Glomerular visceral epithelial cell (primary cell): ENCODE measurements at regions not wholly inside any gene's neighbourhood (a gene's known extent, or its start where the extent isn't known, plus 50 kb on each side); places are given as distances from the start of the nearest gene placed in this dataset.
"Not testable (repeated sequence)": the region's sequence is repeated elsewhere in the genome, so short reads cannot be mapped to it uniquely, and the experiment has no call there.

Experiments used
- DNase-seq: peaks from one replicate; pipeline ENCODE4 v3.0.0-alpha.2; 2016; ENCODE audit errors: extremely low spot score

DNA sequence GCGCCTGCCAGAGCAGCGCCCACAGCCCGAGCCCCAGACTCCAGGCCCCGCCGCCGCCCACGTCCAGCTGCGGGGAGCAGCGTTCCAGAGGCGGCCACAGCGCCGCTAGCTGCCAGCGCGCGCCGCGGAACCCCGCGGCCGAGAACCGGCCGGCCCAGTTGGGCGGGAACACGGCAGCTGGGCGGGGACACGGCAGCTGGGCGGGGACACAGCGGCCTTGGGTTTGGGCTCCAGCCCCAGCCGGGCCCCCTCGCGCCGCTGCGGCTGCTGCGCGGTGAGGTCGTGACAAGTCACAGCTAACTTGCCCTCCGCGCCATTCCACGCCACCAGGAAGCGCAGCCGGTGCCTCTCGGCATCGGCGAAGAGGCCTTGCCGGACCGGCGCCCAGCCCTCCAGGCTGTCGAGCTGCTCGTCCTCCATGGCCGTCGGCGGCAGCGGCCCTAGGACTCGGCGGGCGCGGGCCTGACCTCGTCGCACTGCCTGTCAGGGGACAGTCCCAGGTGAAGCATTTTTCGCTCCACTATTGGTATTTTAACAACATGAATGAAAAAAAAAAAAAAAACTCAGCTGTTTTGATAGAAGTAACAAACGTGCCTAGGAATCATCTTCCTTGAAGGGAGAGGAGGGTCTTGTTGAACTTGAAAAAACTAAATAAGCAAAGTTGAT, 56.6 kb upstream of the GOLGA8N start:
- DNase-seq = peak; percentile 11

DNA sequence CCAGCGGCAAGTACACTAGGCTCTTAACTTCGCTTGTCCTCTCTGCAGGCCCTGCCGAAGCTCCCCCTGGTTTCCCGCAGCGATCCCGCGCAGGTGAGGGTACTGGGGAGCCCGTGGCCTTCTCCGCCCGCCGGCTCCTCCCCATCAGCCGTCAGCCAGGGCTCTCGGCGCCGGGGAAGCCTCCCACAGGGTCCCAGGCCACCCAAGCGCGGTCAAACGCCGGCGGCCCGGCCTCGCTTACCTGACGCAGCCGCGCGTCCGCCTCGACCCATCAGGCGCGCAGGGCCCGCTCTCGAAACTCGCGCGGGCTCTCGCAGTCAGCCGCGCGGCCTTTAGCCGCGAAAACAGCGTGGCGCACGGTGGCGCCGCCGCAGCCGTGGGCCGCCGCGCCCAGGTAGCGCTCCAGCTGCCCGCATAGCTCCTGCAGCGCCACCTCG, 57.2 kb upstream of the GOLGA8N start:
- DNase-seq = not testable (repeated sequence)

DNA sequence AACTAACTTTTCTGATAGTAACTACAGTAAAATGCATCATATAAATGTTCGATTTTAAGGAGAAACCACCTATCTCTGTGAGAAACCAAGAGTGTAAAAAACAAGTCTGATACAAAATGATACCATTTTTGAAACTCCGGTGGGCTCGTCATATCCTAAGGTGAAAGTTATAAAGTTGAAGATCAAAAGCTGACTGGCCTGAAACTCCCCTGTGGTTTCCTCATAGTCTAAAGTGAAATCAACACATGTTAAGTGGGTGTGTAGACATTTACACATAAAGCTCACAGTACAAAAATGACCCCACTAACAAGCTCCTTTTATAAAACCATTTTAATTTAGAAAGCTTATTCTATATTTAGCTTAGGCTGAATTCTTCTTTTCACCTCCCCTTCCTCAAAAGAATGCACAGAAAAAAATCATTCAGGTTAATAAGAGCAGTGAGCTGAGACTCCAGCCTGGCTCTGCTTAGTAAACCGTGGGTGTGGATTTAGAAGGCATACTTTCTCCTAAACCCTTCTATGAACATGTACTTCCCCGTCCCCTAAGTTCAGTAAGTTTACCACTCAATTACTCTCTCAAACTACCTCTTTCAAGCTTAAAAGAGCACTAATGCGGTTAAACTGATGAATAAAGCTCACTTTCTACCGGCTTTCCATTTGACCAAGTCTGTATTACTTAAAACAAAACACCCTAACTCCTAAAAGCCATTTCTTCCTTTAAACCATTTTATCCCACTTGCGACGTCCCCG, 57.9 kb upstream of the GOLGA8N start:
- not testable (repeated sequence) for DNase-seq

DNA sequence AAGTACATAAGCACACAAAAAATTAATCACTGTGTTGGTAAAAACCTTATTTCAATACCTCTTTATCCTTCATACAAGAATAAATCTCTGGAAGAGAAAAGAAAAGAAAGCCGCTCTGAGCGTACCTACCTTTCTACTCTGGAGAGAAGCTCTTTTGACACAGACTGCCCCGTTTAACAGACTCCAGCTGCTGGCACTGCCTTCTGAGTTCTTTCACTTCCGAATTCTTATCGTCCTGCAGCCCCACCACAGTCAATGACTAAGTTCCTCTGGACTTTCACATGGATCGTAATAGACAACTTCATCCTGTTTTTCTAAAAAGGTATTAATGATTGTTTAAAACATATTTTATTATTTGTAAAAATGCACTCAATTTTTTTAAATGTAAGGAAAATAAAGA, 67.5 kb upstream of the GOLGA8O start:
- DNase-seq = not testable (repeated sequence)

DNA sequence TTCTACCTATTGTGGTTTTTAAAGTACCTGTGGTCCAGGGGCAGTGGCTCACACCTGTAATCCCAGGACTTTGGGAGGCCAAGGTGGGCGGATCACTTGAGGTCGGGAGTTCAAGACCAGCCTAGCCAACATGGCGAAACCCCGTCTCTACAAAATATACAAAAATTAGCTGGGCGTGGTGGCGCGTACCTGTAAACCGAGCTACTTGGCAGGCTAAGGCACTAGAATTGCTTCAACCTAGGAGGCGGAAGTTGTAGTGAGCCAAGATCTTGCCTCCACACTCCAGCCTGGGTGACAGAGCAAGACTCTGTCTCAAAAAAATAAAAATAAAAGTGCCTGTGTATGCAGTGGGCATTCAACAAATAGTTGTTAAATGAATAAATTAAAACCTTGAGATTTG, 67.0 kb upstream of the GOLGA8O start:
- DNase-seq = not testable (repeated sequence)

DNA sequence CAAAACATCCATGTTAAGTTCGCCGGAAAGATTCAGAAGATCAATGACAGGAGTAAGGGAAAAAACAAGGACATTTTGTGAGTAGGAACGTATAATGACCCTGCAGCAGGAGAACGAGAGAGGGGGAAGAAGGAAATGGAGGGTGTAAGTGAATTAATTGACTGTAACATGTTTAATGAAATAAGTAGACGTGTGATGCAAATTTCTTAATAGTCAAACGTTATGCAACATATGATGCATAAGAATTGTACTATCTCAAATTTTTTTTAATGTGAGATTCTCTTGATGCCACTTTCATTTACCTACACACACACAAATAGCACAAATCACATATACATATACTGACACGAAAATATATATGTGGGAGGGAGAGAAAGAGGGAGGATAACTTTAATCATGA, 63.5 kb upstream of the GOLGA8O start:
- DNase-seq = not testable (repeated sequence)

DNA sequence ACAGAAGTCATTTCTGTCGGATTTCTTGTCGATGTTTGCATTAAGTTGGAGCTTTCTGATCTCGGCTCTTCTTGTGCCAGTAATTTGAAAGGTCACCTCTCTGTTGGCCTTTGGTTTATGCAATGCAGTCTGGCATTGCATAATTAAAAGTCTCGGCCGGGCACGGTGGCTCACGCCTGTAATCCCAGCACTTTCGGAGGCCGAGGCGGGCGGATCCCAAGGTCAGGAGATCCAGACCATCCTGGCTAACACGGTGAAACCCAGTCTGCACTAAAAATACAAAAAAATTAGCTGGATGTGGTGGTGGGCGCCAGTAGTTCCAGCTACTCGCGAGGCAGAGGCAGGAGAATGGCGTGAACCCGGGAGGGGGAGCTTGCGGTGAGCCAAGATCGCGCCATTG, 62.6 kb upstream of the GOLGA8O start:
- not testable (repeated sequence) for DNase-seq

DNA sequence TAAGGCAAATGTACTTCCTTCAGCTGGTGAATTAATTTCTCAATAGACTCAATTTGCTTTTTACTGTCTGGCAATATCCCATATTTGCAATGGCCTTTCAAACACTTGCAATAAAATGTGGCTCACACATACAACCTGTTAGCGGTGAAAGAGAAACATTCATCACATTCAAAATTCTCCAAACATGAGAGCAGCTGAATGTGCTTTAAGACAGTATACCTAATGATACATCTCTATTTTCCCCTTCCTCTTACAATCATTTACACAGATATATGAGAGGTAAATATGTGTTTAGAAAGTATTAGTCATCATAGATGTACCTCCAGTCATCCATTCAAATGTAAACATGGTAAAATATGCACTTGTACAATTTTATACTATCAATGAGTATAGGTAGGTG, 61.5 kb upstream of the GOLGA8O start:
- not testable (repeated sequence) for DNase-seq

DNA sequence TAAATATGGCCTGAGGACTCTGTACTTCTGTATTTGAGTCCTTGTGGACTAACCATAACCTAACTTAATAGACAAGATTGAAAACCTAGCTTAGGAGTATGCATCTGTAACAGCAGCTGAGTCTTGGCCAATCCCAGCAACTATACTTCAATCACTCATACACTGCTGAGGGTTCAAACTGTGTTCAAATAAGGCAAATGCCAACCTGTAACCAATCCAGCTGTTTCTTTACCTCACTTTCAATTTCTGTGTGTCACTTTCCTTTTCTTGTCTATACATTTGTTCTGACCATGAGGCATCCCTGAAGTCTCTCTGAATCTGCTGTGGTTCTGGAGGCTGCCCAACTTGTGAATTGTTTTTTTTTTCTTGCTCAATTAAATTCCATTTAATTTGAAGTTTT, 57.9 kb upstream of the GOLGA8O start:
- DNase-seq = not testable (repeated sequence)

DNA sequence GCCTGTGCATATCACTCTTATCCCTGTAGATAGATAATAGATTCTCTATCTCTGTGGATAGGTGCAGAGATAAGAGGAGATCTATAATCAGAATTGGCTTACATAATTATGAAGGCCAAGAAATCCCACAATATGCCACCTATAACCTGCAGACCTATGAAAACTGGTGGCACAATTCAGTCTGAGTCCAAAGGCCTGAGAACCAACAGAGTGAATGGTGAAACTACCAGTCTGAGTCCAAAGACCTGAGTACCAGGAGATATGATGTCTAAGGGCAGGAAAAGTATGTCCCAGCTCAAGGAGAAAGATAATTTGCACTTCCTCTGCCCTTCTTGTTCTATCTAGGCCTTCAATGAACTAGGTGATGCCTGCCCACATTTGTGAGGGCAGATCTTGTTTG, 54.6 kb upstream of the GOLGA8O start:
- DNase-seq = not testable (repeated sequence)

DNA sequence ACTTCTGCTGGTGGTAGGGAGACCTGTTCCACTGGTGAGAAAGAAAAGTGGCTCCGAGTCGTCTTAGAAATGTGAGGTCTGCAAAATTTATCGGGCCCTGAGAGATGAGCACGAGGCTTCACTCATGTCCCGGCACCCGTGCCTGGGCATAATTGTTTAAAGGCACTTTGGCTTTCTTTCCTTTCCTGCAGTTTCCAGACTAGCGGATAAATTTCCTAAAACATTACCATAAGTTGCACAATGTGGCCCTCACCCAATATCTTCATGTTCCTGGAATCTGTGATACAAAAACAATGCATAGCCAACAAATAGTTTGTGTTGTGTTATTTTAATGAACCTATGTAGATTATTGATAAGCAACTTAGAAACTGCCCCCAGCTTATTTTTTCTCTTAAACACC, 52.6 kb upstream of the GOLGA8O start:
- DNase-seq = not testable (repeated sequence)

DNA sequence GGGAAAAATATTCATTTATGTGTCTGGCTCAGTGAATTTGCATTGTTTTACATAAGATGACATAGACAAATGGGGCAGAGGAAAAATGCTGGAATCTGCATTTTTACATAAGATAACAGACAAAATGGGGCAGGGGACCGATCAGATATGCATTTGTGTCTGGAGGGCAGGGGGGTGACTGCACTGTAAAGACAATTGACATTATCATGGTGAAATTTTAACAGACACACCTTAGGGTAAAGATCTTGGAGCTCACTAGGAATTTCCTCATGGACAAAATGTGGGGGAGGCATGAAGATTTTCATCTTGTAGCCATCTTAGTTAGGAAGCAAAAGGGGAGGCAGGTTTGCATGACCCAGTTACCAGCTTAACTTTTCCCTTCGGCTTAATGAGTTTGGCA, 51.4 kb upstream of the GOLGA8O start:
- not testable (repeated sequence) for DNase-seq

DNA sequence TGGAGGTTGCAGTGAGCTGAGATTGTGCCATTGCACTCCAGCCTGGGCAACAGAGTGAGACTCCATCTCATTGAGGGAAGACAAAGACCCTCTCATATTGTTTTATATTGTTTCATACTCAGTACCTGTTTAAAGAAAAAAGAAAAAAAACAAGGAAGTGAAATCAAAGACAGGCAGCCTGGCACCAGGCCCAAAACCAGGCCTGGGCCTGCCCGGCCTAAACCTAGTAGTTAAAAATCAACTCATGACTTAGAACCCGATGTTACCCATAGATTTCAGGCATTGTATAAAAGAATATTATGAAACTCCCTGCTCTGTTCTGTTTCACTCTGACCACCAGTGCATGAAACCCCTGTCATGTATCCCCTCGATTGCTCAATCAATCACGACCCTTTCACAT, 50.2 kb upstream of the GOLGA8O start:
- DNase-seq = not testable (repeated sequence)
